ENCODE measurements at regions not wholly inside any gene's neighbourhood (a gene's known extent, or its start where the extent isn't known, plus 50 kb on each side); places are given as distances from the start of the nearest gene placed in this dataset.

DNA sequence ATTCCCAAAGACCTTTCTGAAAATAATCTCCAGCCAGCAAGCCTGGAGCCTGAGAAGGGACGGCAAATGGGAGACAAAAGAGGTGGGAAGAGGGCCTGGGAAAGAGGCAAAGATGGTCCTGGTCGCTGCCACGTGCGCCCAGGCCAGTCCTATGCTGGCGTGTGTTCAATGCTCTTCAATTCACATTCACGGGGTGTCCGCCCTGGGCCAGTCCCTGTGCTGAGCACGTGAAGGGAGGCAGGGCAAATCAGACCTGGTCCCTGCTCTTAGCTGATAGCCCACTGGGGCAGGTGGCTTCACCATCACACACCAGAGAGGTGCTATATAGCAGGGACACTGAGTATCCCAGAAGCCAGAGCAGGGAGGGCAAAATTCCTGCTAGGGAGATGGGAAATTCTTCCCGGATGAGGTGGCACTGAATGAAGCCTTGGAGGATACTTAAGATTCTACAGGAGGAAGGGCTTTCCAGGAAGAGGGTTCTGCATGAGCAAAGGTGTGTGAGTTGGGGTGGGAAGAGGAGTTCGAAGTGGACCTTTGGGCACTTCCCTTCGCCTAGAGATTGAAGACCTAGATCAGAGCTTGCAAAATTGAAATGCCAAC is 148.2 kb downstream of the CHST1 start:
- Histone ChIP-seq H3K9me3 (no peaks in the 10 kb centered on the region), H3K4me3 (ENCODE audit: low read depth in 2 of 2, low read length in 1 of 2) (no peak overlapping the region), H3K4me1 (ENCODE audit: control insufficient read depth in 1 of 2, insufficient read depth in 2 of 2, low read depth in 1 of 2, low read length in 1 of 2) (no peaks in the 10 kb centered on the region), H2AFZ (ENCODE audit: low read depth) (no peak overlapping the region), H3K79me2 (ENCODE audit: insufficient read depth) (no peaks in the 10 kb centered on the region), H4K20me1 (ENCODE audit: insufficient read depth) (no peaks in the 10 kb centered on the region), H3K9ac (no peak overlapping the region), H3K36me3 (replicated peaks in 1 of 2; ENCODE audit: control insufficient read depth in 1 of 2, insufficient read depth in 2 of 2, low read length in 1 of 2) (no peaks in the 10 kb centered on the region), H3F3A (replicated peaks; ENCODE audit: insufficient read depth) (no peaks in the 10 kb centered on the region), H3K9me2 (no peaks in the 10 kb centered on the region), H3K27me3 (ENCODE audit: insufficient read depth) (peaks cover 4% of the 10 kb centered on the region; the same call in 1 of the 2 replicates), H3K27ac (ENCODE audit: low read depth in 2 of 2, low read length in 1 of 2) (no peak overlapping the region), H3K4me2 (no peak overlapping the region)
- no peak for DNase-seq
- ChIA-PET POLR2A (no interaction called here), CTCF (no interaction called here)
- TF ChIP-seq RXRA (IDR thresholded peaks at IDR 0.05; ENCODE audit: borderline replicate concordance, low read depth) (no peak), REST (IDR thresholded peaks at IDR 0.05; ENCODE audit: low read depth, low read length) (no peak), RAD21 (IDR thresholded peaks at IDR 0.05; ENCODE audit: low read length) (no peak), SIN3A (IDR thresholded peaks at IDR 0.05; ENCODE audit: borderline replicate concordance, low read depth, low read length) (no peak), GATA2 (CRISPR knock-in tag; IDR thresholded peaks at IDR 0.05) (no peak), PBX3 (IDR thresholded peaks at IDR 0.05) (no peak), GABPA (IDR thresholded peaks at IDR 0.05; ENCODE audit: low read depth) (no peak), ELF1 (IDR thresholded peaks at IDR 0.05) (no peak), NRF1 (IDR thresholded peaks at IDR 0.05; ENCODE audit: low read depth, low read length) (no peak), EZH2phosphoT487 (IDR thresholded peaks at IDR 0.05; ENCODE audit: borderline replicate concordance, low read depth) (no peak)
- TF ChIP-seq, protein P1, sequence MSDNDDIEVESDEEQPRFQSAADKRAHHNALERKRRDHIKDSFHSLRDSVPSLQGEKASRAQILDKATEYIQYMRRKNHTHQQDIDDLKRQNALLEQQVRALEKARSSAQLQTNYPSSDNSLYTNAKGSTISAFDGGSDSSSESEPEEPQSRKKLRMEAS (IDR thresholded peaks at IDR 0.05; ENCODE audit: low read depth), result no peak
- WGBS (ENCODE audit: low lambda C conversion rate), result 50% methylated on average over 7 of the region's 11 CpGs

DNA sequence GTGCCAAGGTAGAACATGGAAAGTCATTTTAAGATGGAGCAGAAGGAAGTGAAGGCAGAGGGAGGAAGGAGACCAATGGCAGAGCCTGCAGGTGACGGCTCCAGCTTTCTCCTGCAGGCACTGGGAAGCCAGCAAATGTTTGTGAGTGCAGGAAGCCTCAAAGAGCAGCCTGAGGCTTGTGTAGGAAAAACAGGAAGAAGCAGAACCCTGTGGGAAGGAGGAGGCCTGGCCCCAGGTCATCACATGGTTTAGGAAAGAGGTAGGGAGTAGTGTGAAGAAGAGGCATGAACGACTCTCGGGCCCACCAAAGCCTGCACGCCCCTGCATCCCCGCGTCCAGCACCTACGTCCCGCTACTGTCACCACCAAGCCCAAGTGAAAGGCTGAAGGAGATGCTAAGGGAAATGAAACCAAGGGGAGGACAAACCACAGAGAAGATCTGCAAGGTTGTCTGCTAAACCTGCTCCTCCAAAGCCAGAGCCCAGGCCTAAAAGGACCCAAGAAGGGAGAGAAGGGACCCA is 151.5 kb downstream of the CHST1 start:
- ChIA-PET CTCF (no interaction called here), POLR2A (no interaction called here)
- Histone ChIP-seq H3K4me2 (no peak overlapping the region), H2AFZ (ENCODE audit: low read depth) (no peak overlapping the region), H3K4me3 (ENCODE audit: low read depth in 2 of 2, low read length in 1 of 2) (no peak overlapping the region), H3F3A (replicated peaks; ENCODE audit: insufficient read depth) (no peaks in the 10 kb centered on the region), H3K27me3 (ENCODE audit: insufficient read depth) (peaks cover 20% of the 10 kb centered on the region; the same call in 1 of the 2 replicates), H3K9me2 (no peaks in the 10 kb centered on the region), H3K27ac (ENCODE audit: low read depth in 2 of 2, low read length in 1 of 2) (no peak overlapping the region), H3K4me1 (ENCODE audit: control insufficient read depth in 1 of 2, insufficient read depth in 2 of 2, low read depth in 1 of 2, low read length in 1 of 2) (no peaks in the 10 kb centered on the region), H3K79me2 (ENCODE audit: insufficient read depth) (no peaks in the 10 kb centered on the region), H3K9ac (no peak overlapping the region), H3K9me3 (no peaks in the 10 kb centered on the region), H4K20me1 (ENCODE audit: insufficient read depth) (no peaks in the 10 kb centered on the region), H3K36me3 (replicated peaks in 1 of 2; ENCODE audit: control insufficient read depth in 1 of 2, insufficient read depth in 2 of 2, low read length in 1 of 2) (no peaks in the 10 kb centered on the region)
- no peak for DNase-seq
- WGBS (ENCODE audit: low lambda C conversion rate), result 68% methylated on average over 6 of the region's 8 CpGs
- TF ChIP-seq RAD21 (IDR thresholded peaks at IDR 0.05; ENCODE audit: low read length), result no peak
- no peak for TF ChIP-seq ZBTB33 (IDR thresholded peaks at IDR 0.05; ENCODE audit: borderline replicate concordance, low read depth)
- TF ChIP-seq TEAD4 (IDR thresholded peaks at IDR 0.05; ENCODE audit: borderline replicate concordance, insufficient read depth), result no peak
- no peak for TF ChIP-seq RFX5 (IDR thresholded peaks at IDR 0.05; ENCODE audit: low read length)
- no peak for TF ChIP-seq SMC3 (IDR thresholded peaks at IDR 0.05; ENCODE audit: low read depth, low read length)
- TF ChIP-seq CHD2 (IDR thresholded peaks at IDR 0.05; ENCODE audit: low read length, partially characterized antibody), result no peak
- no peak for TF ChIP-seq NFIC (IDR thresholded peaks at IDR 0.05; ENCODE audit: borderline replicate concordance)
- TF ChIP-seq SIN3A (IDR thresholded peaks at IDR 0.05; ENCODE audit: borderline replicate concordance, low read depth, low read length), result no peak
- TF ChIP-seq PBX3 (IDR thresholded peaks at IDR 0.05), result no peak
- no peak for TF ChIP-seq JUND (IDR thresholded peaks at IDR 0.05)
- TF ChIP-seq, protein P2, sequence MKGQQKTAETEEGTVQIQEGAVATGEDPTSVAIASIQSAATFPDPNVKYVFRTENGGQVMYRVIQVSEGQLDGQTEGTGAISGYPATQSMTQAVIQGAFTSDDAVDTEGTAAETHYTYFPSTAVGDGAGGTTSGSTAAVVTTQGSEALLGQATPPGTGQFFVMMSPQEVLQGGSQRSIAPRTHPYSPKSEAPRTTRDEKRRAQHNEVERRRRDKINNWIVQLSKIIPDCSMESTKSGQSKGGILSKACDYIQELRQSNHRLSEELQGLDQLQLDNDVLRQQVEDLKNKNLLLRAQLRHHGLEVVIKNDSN (IDR thresholded peaks at IDR 0.05; ENCODE audit: borderline replicate concordance, low read depth), result no peak
- TF ChIP-seq GATA2 (CRISPR knock-in tag; IDR thresholded peaks at IDR 0.05), result no peak
